ENCODE measurements at regions not wholly inside any gene's neighbourhood (a gene's known extent, or its start where the extent isn't known, plus 50 kb on each side); places are given as distances from the start of the nearest gene placed in this dataset.
A peak's percentile ranks its signal among the peaks of the same experiment; 100 is the strongest.

- peak; percentile 76 for DNase-seq (ENCODE audit: low read depth)
- no peak overlapping the region for H3K4me3 ChIP-seq (ENCODE audit: control insufficient read depth, low read depth, low read length)
- TF ChIP-seq CTCF (conservative IDR thresholded peaks at IDR 0.05; ENCODE audit: control insufficient read depth, insufficient read depth, low read depth, low read length), result no peak
Measured at GRCh38 chr7:27459731-27460053, 203.0 kb downstream of the HIBADH start.

DNA sequence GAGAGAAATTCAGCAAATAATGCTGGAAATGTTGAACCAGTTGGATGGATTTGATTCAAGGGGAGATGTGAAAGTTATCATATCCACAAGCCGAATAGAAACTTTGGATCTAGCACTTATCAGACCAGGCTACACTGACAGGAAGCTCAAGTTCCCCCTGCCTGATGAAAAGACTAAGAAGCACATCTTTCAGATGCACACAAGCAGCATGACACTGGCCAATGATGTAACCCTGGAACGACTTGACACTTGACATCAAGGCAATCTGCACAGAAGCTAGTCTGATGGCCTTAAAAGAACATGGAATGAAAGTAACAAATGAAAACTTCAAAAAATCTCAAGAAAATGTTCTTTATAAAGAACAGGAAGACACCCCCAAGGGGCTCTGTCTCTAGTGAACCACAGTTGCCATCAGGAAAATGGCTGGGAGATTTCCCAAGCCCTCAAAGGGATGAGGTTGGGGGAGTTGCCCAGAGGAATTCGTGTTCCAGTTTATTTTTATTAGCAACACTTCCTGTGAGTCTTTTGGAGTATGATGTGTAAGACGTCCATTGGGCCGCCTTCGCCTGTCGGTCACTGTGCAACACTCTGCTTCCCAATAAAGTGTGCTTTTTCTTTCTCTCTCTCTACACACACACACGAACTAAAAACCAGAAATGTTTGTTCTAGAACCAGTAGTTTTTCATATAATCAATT lies 200.0 kb downstream of the HIBADH start:
- no peak for TF ChIP-seq CTCF (conservative IDR thresholded peaks at IDR 0.05; ENCODE audit: control insufficient read depth, insufficient read depth, low read depth, low read length)

GRCh38 chr7:27464970-27465369 lies 197.7 kb downstream of the HIBADH start:
- H3K4me3 ChIP-seq (ENCODE audit: control insufficient read depth, low read depth, low read length), result no peak overlapping the region
- no peak for TF ChIP-seq CTCF (conservative IDR thresholded peaks at IDR 0.05; ENCODE audit: control insufficient read depth, insufficient read depth, low read depth, low read length)
- DNase-seq (ENCODE audit: low read depth), result no peak

More for the DNA sequence above, 200.0 kb downstream of the HIBADH start:
- H3K4me3 ChIP-seq (ENCODE audit: control insufficient read depth, low read depth, low read length), result no peak overlapping the region
- DNase-seq (ENCODE audit: low read depth), result peak; percentile 22

- no peak for TF ChIP-seq CTCF (conservative IDR thresholded peaks at IDR 0.05; ENCODE audit: control insufficient read depth, insufficient read depth, low read depth, low read length)
- DNase-seq (ENCODE audit: low read depth), result no peak
- H3K4me3 ChIP-seq (ENCODE audit: control insufficient read depth, low read depth, low read length), result no peak overlapping the region
Measured at GRCh38 chr7:27466703-27467102, 196.0 kb downstream of the HIBADH start.

- TF ChIP-seq CTCF (conservative IDR thresholded peaks at IDR 0.05; ENCODE audit: control insufficient read depth, insufficient read depth, low read depth, low read length), result no peak
- no peak overlapping the region for H3K4me3 ChIP-seq (ENCODE audit: control insufficient read depth, low read depth, low read length)
Measured at GRCh38 chr7:27472043-27472442, 190.6 kb downstream of the HIBADH start.

More at GRCh38 chr7:27472043-27472442, 190.6 kb downstream of the HIBADH start:
- DNase-seq (ENCODE audit: low read depth), result peak; percentile 4

Data from fibroblast of mammary gland (primary cell).